ENCODE measurements at regions not wholly inside any gene's neighbourhood (a gene's known extent, or its start where the extent isn't known, plus 50 kb on each side); places are given as distances from the start of the nearest gene placed in this dataset.

DNA sequence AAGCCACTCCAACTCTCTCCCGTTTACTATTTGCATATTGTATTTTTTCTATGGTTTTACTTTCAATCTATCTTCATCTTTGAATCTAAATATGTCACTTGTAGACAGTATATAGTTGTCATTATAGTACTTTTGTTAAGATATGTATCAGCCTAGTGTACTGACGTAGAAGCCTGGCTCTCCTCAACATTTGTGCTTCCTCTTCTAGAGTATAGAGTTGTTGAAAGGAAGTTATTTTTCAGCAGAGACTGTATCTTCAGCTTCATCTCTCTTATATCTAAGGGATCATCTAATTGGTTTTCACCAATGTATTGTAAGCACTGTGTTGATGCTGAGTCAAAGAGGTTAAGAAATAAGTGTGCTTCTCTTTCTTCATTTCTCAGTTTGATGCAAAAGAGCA is 192.8 kb downstream of the LMO4 start:
- H3K27ac Mint-ChIP-seq, result no peak overlapping the region
- POLR2A ChIA-PET, result no interaction called here
- H3K9me3 ChIP-seq, result no peaks in the 10 kb centered on the region
- no CpG with 5 or more reads among the region's 2 CpGs for WGBS (ENCODE audit: insufficient coverage)
- peaks cover 0 to 4% (median 0%) of the 10 kb centered on the region in 3 donors for H3K9me3 Mint-ChIP-seq
- H3K27ac ChIP-seq (ENCODE audit: low read length), result no peak overlapping the region
- H3K36me3 ChIP-seq (ENCODE audit: control insufficient read depth in 2 of 2, extremely low read depth in 1 of 2, insufficient read depth in 1 of 2, low read length in 1 of 2), result no peaks in the 10 kb centered on the region
- peaks cover 10 to 12% of the 10 kb centered on the region in 2 donors for H3K27me3 Mint-ChIP-seq
- CTCF ChIA-PET, result no interaction called here
- DNase-seq (no peak), ATAC-seq (replicated peaks in 1 of 4) (no peak)
- H3K4me3 Mint-ChIP-seq, result no peak overlapping the region
- H3K27me3 ChIP-seq (replicated peaks in 1 of 2; ENCODE audit: control insufficient read depth in 2 of 2, extremely low read depth in 1 of 2, insufficient read depth in 2 of 2, low read length in 1 of 2), result peaks cover 0 to 6% of the 10 kb centered on the region in 2 experiments
- H3K4me3 ChIP-seq (ENCODE audit: control insufficient read depth in 1 of 2, extremely low read depth in 1 of 2, low read length in 1 of 2), result no peak overlapping the region
- no peaks in the 10 kb centered on the region for H3K4me1 ChIP-seq (ENCODE audit: control insufficient read depth in 1 of 2, extremely low read depth in 1 of 2, insufficient read depth in 2 of 2, low read length in 2 of 2)
- H3K36me3 Mint-ChIP-seq, result no peaks in the 10 kb centered on the region
- H3K4me1 Mint-ChIP-seq, result no peaks in the 10 kb centered on the region

DNA sequence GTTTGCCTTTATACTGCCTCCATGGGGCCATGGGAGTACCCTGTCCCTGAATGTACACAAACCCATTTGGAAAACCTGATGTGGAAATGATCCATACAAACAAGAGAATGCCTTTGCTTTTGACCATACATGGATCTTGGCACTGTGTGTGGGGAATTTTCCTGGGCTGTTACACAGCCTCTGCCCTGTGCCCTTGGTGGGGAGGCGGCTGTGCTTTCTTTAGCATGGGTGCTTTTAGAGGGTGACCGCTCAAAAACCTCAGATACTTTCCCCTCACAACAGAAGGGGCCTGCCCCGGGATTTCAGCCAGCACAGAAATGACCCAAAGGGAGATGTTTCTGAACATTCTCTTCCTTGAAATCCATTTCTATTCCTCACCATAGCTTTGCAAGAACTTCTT is 194.8 kb downstream of the LMO4 start:
- peaks cover 7% of the 10 kb centered on the region in 2 donors for H3K27me3 Mint-ChIP-seq
- WGBS (ENCODE audit: insufficient coverage), result 100% methylated on average over 1 of the region's 3 CpGs
- no peaks in the 10 kb centered on the region for H3K36me3 Mint-ChIP-seq
- H3K9me3 Mint-ChIP-seq, result peaks cover 0 to 4% (median 0%) of the 10 kb centered on the region in 3 donors
- H3K36me3 ChIP-seq (ENCODE audit: control insufficient read depth in 2 of 2, extremely low read depth in 1 of 2, insufficient read depth in 1 of 2, low read length in 1 of 2), result no peaks in the 10 kb centered on the region
- no peaks in the 10 kb centered on the region for H3K9me3 ChIP-seq
- POLR2A ChIA-PET, result no interaction called here
- CTCF ChIA-PET, result no interaction called here
- H3K4me1 ChIP-seq (ENCODE audit: control insufficient read depth in 1 of 2, extremely low read depth in 1 of 2, insufficient read depth in 2 of 2, low read length in 2 of 2), result no peaks in the 10 kb centered on the region
- no peak overlapping the region for H3K4me3 ChIP-seq (ENCODE audit: control insufficient read depth in 1 of 2, extremely low read depth in 1 of 2, low read length in 1 of 2)
- no peak overlapping the region for H3K27ac ChIP-seq (ENCODE audit: low read length)
- H3K27me3 ChIP-seq (replicated peaks in 1 of 2; ENCODE audit: control insufficient read depth in 2 of 2, extremely low read depth in 1 of 2, insufficient read depth in 2 of 2, low read length in 1 of 2), result peaks cover 0 to 6% of the 10 kb centered on the region in 2 experiments
- no peak overlapping the region for H3K27ac Mint-ChIP-seq
- no peak for ATAC-seq (replicated peaks in 1 of 4)
- DNase-seq, result no peak
- H3K4me3 Mint-ChIP-seq, result no peak overlapping the region
- no peaks in the 10 kb centered on the region for H3K4me1 Mint-ChIP-seq

DNA sequence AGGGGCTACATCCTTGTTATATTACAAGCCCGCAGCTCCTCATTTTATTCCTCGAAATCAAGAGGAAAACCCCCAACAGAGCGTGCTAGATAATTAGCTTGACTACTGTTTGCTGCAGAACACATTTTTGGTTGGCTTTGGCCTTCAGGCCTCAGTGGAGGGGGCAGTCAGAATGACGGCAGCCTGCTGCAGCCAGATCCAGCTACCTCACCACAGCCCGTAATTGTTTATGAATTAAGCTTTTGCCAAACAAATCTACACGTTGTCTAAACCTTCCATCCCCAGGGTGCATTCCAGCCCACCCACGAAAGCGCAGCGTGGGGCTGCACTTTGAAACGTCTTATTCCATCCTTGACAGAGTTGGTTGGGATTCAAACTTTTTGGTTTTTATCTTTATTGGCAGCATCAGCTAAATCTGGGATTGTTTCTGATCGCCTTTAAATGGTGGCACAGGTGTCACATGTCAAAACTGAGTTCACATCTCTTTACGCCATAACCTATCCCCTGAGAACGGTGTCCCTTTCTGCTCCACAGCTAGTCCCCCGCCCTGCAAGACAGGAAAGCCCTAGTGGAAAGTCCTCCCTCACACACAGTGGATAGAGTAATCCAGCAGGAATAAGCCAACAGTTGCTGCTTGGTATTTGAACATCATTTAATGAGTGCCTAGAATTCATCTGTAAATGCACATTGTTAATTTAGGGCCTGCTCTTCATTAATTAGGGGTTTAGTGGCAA is 195.5 kb downstream of the LMO4 start:
- Histone ChIP-seq H3K4me3 (ENCODE audit: control insufficient read depth in 1 of 2, extremely low read depth in 1 of 2, low read length in 1 of 2) (no peak overlapping the region), H3K36me3 (ENCODE audit: control insufficient read depth in 2 of 2, extremely low read depth in 1 of 2, insufficient read depth in 1 of 2, low read length in 1 of 2) (no peaks in the 10 kb centered on the region), H3K4me1 (ENCODE audit: control insufficient read depth in 1 of 2, extremely low read depth in 1 of 2, insufficient read depth in 2 of 2, low read length in 2 of 2) (no peaks in the 10 kb centered on the region), H3K27me3 (replicated peaks in 1 of 2; ENCODE audit: control insufficient read depth in 2 of 2, extremely low read depth in 1 of 2, insufficient read depth in 2 of 2, low read length in 1 of 2) (peaks cover 0 to 6% of the 10 kb centered on the region in 2 experiments), H3K9me3 (no peaks in the 10 kb centered on the region), H3K27ac (ENCODE audit: low read length) (no peak overlapping the region)
- WGBS (ENCODE audit: insufficient coverage), result 78% methylated on average over 7 of the region's 14 CpGs
- Mint-ChIP-seq H3K36me3 (no peaks in the 10 kb centered on the region), H3K4me3 (no peak overlapping the region), H3K27ac (no peak overlapping the region), H3K27me3 (peaks cover 7% of the 10 kb centered on the region in 2 donors), H3K4me1 (no peaks in the 10 kb centered on the region), H3K9me3 (peaks cover 0 to 4% (median 0%) of the 10 kb centered on the region in 3 donors)
- ATAC-seq (replicated peaks in 1 of 4) (no peak), DNase-seq (no peak)
- ChIA-PET POLR2A (no interaction called here), CTCF (no interaction called here)

DNA sequence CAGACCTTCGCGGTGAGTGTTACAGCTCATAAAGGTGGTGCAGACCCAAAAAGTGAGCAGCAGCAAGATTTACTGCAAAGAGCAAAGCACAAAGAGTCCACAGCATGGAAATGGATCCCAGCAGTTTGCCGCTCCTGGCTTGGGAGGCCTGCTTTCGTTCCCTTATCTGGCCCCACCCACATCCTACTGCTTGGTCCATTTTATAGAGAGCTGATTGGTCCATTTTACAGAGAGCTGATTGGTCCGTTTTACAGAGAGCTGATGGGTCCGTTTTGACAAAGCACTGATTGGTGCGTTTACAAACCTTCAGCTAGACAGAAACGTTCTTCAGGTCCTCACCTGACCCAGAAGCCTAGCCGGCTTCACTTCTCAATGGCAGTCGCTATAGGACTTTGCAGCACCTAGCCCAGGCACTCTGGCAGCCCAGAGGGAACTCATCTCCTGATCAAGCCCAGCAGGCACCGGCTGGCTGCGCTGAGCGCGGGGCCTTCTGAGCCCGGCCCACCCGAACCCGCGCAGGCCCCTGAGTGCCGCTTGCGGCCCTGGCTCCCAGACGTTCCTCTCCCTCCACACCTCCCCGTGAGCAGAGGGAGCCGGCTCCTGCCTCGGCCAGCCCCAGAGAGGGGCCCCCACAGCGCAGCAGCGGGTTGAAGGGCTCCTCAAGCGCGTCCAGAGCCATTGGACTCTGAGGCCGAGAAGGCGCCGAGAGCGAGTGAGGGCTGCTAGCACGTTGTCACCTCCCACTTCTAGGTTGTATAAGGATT is 200.3 kb downstream of the LMO4 start:
- 91% methylated on average over 25 of the region's 33 CpGs for WGBS (ENCODE audit: insufficient coverage)
- peaks cover 3 to 5% of the 10 kb centered on the region in 2 donors for H3K27me3 Mint-ChIP-seq
- CTCF ChIA-PET, result no interaction called here

DNA sequence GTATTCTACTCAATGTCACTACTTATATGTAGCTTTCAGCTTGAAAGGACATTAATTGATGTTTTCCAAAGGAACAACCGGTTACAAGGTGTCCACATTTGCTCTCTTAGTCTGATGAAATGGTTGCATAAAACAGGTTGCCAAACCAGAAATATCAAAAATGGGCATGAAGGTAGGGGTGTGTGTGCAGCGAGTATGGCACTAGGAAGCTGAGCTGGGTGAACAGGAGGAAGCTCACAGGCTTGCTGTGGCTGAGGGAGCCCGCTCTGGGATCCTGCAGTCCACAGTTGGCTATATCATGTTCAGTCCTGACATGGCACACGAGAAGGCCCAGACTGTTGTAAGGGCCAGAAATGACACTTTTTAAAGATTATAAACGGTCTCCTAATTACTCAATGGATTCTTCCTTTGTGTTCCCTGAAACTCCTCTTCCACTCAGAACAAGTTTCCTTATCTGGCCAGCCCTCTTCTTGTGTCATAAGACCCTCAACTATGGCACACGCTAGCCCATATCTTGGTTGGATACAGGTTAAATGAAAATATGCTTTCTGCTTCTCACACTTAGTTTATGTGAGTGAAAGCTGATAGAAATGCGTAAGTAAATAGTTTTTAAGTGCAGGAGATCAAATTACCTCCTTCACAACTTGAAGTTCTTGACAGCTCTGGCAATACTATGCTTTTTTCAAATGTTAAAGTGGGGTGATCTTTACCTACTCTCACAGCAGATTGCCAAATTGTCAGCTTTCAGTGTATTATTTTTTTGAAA is 201.5 kb downstream of the LMO4 start:
- Mint-ChIP-seq H3K4me3 (no peak overlapping the region), H3K36me3 (no peaks in the 10 kb centered on the region), H3K27ac (no peak overlapping the region), H3K27me3 (peaks cover 1 to 3% of the 10 kb centered on the region in 2 donors), H3K9me3 (peaks cover 0 to 4% (median 0%) of the 10 kb centered on the region in 3 donors), H3K4me1 (no peaks in the 10 kb centered on the region)
- 67% methylated on average over 4 of the region's 7 CpGs for WGBS (ENCODE audit: insufficient coverage)
- DNase-seq, result no peak
- ATAC-seq (replicated peaks in 1 of 4), result no peak
- Histone ChIP-seq H3K4me1 (ENCODE audit: control insufficient read depth in 1 of 2, extremely low read depth in 1 of 2, insufficient read depth in 2 of 2, low read length in 2 of 2) (no peaks in the 10 kb centered on the region), H3K27me3 (replicated peaks in 1 of 2; ENCODE audit: control insufficient read depth in 2 of 2, extremely low read depth in 1 of 2, insufficient read depth in 2 of 2, low read length in 1 of 2) (no peaks in the 10 kb centered on the region), H3K36me3 (ENCODE audit: control insufficient read depth in 2 of 2, extremely low read depth in 1 of 2, insufficient read depth in 1 of 2, low read length in 1 of 2) (no peaks in the 10 kb centered on the region), H3K4me3 (ENCODE audit: control insufficient read depth in 1 of 2, extremely low read depth in 1 of 2, low read length in 1 of 2) (no peak overlapping the region), H3K27ac (ENCODE audit: low read length) (no peak overlapping the region), H3K9me3 (no peaks in the 10 kb centered on the region)
- CTCF ChIA-PET, result no interaction called here
- POLR2A ChIA-PET, result no interaction called here

More for the DNA sequence above, 200.3 kb downstream of the LMO4 start:
- no peaks in the 10 kb centered on the region for H3K9me3 Mint-ChIP-seq
- no peak overlapping the region for H3K4me3 Mint-ChIP-seq
- DNase-seq, result no peak
- Histone ChIP-seq H3K27ac (ENCODE audit: low read length) (no peak overlapping the region), H3K36me3 (ENCODE audit: control insufficient read depth in 2 of 2, extremely low read depth in 1 of 2, insufficient read depth in 1 of 2, low read length in 1 of 2) (no peaks in the 10 kb centered on the region), H3K9me3 (no peaks in the 10 kb centered on the region), H3K27me3 (replicated peaks in 1 of 2; ENCODE audit: control insufficient read depth in 2 of 2, extremely low read depth in 1 of 2, insufficient read depth in 2 of 2, low read length in 1 of 2) (peaks cover 0 to 3% of the 10 kb centered on the region in 2 experiments), H3K4me1 (ENCODE audit: control insufficient read depth in 1 of 2, extremely low read depth in 1 of 2, insufficient read depth in 2 of 2, low read length in 2 of 2) (no peaks in the 10 kb centered on the region), H3K4me3 (ENCODE audit: control insufficient read depth in 1 of 2, extremely low read depth in 1 of 2, low read length in 1 of 2) (no peak overlapping the region)
- no peak overlapping the region for H3K27ac Mint-ChIP-seq
- POLR2A ChIA-PET, result interaction anchor here in 1 of 2 donors (0.6 kb wide), 1 partner anchor 221 kb away, joined by 4 read pairs; no protein-coding TSS in a partner anchor
- no peak for ATAC-seq (replicated peaks in 1 of 4)
- no peaks in the 10 kb centered on the region for H3K36me3 Mint-ChIP-seq
- no peaks in the 10 kb centered on the region for H3K4me1 Mint-ChIP-seq

DNA sequence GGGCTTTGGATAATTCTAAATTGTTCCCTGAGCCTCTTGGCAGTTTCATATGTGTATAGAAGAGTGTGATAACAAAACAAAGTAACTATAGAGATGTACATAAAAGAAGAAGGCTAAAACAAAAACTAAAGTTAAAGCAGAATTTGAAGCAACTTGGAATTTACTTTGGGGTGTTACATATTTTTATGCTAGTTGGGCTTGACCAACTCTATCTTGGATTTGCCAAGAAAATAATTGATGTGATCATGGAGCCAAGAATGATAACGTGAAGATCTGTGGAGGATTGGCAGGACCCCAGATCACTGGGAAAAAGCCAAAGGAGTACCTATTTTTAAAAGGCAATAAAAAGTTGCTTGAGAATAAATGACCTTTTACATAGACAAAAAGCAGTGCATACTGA is 206.9 kb downstream of the LMO4 start:
- no peak overlapping the region for H3K27ac ChIP-seq (ENCODE audit: low read length)
- WGBS (ENCODE audit: insufficient coverage), result no CpG with 5 or more reads among the region's 1 CpG
- H3K4me1 ChIP-seq (ENCODE audit: control insufficient read depth in 1 of 2, extremely low read depth in 1 of 2, insufficient read depth in 2 of 2, low read length in 2 of 2), result no peaks in the 10 kb centered on the region
- no peak overlapping the region for H3K27ac Mint-ChIP-seq
- H3K9me3 ChIP-seq, result no peaks in the 10 kb centered on the region
- H3K9me3 Mint-ChIP-seq, result peaks cover 0 to 4% (median 0%) of the 10 kb centered on the region in 3 donors
- no peaks in the 10 kb centered on the region for H3K36me3 Mint-ChIP-seq
- H3K36me3 ChIP-seq (ENCODE audit: control insufficient read depth in 2 of 2, extremely low read depth in 1 of 2, insufficient read depth in 1 of 2, low read length in 1 of 2), result no peaks in the 10 kb centered on the region
- DNase-seq, result no peak
- ChIA-PET CTCF (no interaction called here), POLR2A (no interaction called here)
- H3K4me1 Mint-ChIP-seq, result no peaks in the 10 kb centered on the region
- ATAC-seq (replicated peaks in 1 of 4), result no peak
- no peak overlapping the region for H3K4me3 Mint-ChIP-seq
- no peak overlapping the region for H3K4me3 ChIP-seq (ENCODE audit: control insufficient read depth in 1 of 2, extremely low read depth in 1 of 2, low read length in 1 of 2)
- no peaks in the 10 kb centered on the region for H3K27me3 ChIP-seq (replicated peaks in 1 of 2; ENCODE audit: control insufficient read depth in 2 of 2, extremely low read depth in 1 of 2, insufficient read depth in 2 of 2, low read length in 1 of 2)
- H3K27me3 Mint-ChIP-seq, result peaks cover 2 to 4% of the 10 kb centered on the region in 2 donors
